ENCODE measurements at regions not wholly inside any gene's neighbourhood (a gene's known extent, or its start where the extent isn't known, plus 50 kb on each side); places are given as distances from the start of the nearest gene placed in this dataset.
"Not testable (repeated sequence)": the region's sequence is repeated elsewhere in the genome, so short reads cannot be mapped to it uniquely, and the experiment has no call there.

DNA sequence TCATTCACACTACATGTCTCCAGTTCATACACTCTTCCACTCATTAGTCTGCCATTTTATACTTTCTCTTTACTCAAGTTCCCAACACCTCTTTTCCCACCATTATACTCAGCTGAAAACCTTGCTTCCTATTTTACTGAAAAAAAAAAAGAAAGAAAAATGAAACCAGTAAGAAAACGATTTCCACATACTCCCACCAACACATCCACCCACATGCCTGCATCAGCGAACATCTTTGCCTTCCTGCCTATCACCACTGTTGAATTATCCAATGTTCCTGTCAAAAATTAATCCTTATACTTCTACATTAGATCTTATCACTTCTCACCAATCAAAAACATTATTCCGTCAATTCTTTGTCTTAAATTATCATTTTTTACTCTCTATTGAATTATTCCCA is 188.1 kb upstream of the FAM241A start:
- no peak for DNase-seq
- POLR2A ChIA-PET: no interaction called here
- no peak for ATAC-seq (ENCODE audit: low read depth)
- Mint-ChIP-seq H3K4me1 (no peaks in the 10 kb centered on the region), H3K27me3 (no peaks in the 10 kb centered on the region), H3K36me3 (no peaks in the 10 kb centered on the region), H3K4me3 (no peak overlapping the region), H3K27ac (no peak overlapping the region), H3K9me3 (no peaks in the 10 kb centered on the region)

DNA sequence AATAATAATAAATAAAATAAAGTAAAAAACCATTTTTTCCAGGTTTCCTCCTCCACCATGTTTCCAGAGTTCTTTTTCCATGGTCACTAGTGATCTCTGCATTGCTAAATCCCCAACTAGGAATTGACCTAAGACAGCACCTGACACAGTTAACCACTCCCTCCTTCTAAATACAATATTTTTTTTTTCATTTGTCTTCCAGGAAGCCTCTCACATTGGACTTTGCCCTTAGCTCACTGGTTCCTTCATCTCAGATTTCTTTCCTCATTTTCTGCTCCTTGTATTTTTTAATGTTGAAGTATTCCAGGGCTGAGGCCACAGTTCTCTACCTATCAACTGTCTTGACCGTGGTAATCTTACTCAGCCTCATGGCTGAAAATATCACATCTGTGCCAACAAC is 187.3 kb upstream of the FAM241A start:
- H3K9me3 Mint-ChIP-seq: no peaks in the 10 kb centered on the region
- POLR2A ChIA-PET: no interaction called here
- H3K36me3 Mint-ChIP-seq: no peaks in the 10 kb centered on the region
- no peaks in the 10 kb centered on the region for H3K4me1 Mint-ChIP-seq
- no peak for DNase-seq
- no peak overlapping the region for H3K27ac Mint-ChIP-seq
- H3K27me3 Mint-ChIP-seq: no peaks in the 10 kb centered on the region
- ATAC-seq (ENCODE audit: low read depth): no peak
- H3K4me3 Mint-ChIP-seq: no peak overlapping the region

DNA sequence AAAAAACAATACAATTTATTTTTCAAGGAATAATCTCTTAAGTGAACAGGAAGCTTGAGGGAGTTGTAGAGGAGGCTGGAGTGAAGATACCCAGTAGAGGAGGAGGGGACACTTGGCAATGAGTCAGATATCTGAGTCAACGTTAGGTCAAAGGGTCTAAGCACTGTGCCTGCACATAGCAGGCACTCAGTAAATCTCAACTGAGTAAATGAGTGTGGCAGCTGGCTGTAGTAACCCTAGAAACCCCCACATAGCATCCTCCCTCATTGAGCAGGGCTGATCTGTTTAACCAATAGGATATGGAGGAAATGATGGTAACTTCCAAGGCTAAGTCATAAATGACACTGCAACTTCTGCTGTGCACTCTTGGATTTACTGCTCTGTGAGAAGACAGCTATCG is 186.0 kb upstream of the FAM241A start:
- DNase-seq (no peak), ATAC-seq (ENCODE audit: low read depth) (no peak)
- POLR2A ChIA-PET: no interaction called here
- H3K27me3 Mint-ChIP-seq: no peaks in the 10 kb centered on the region
- H3K9me3 Mint-ChIP-seq: no peaks in the 10 kb centered on the region
- no peaks in the 10 kb centered on the region for H3K4me1 Mint-ChIP-seq
- H3K4me3 Mint-ChIP-seq: no peak overlapping the region
- no peak overlapping the region for H3K27ac Mint-ChIP-seq
- H3K36me3 Mint-ChIP-seq: no peaks in the 10 kb centered on the region

DNA sequence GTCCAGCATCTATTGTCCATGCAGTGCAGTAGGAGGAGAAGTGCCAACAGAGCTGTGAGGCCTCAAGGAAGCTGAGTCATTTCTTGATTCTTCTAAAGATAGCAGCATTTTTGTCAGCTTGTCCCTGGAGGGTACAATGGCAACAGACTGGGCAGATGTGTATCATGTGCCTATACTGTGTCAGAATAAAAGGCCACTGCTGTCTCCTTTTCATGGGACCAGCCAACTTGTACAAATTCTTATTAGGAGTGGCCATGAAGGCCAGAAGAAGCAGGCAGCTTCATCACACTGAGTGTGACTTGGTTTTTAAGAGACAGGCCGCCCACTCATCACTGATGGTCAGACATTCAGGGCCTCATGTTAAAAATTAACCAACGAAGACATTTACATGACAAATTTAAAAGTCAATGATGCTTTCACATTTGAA is 185.0 kb upstream of the FAM241A start:
- no peaks in the 10 kb centered on the region for H3K36me3 Mint-ChIP-seq
- no peak overlapping the region for H3K4me3 Mint-ChIP-seq
- POLR2A ChIA-PET: no interaction called here
- no peak overlapping the region for H3K27ac Mint-ChIP-seq
- ATAC-seq (ENCODE audit: low read depth): no peak
- H3K9me3 Mint-ChIP-seq: no peaks in the 10 kb centered on the region
- DNase-seq: no peak
- no peaks in the 10 kb centered on the region for H3K4me1 Mint-ChIP-seq
- no peaks in the 10 kb centered on the region for H3K27me3 Mint-ChIP-seq

DNA sequence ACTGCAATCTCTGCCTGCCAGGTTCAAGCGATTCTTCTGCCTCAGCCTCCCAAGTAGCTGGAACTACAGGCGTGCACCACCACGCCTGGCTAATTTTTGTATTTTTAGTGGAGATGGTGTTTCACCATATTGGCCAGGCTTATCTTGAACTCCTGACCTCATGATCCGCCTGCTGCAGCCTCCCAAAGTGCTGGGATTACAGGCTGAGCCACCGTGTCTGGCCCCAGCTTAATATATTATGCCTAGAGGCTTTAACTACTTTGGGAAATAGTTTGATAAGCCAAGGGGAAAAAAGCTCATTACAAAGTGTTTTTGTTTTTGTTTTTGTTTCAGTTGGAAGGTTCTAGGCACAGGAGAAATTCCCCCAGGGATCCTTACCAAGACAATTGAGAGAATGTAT is 184.2 kb upstream of the FAM241A start:
- H3K4me3 Mint-ChIP-seq; H3K27me3 Mint-ChIP-seq; H3K36me3 Mint-ChIP-seq; H3K27ac Mint-ChIP-seq; H3K9me3 Mint-ChIP-seq; DNase-seq; ATAC-seq (ENCODE audit: low read depth); H3K4me1 Mint-ChIP-seq; POLR2A ChIA-PET: not testable (repeated sequence)

DNA sequence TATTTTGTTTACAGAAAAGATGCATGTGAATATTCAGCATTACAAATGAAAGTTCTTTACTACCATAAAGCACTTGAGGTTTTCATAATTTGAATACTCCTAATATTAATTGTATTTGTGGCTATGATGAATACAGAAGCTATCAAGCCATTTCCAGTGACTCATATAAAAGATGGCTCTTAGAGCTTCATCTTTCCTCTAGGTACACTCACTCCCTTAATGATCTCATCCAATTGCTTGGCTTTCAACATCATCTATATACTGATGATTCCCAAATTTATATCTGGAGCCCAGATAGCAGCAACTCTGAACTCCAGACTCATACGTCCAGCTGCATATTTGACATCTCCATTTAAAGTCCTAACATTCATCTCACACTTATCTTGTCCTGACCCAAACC is 183.4 kb upstream of the FAM241A start:
- no peak overlapping the region for H3K4me3 Mint-ChIP-seq
- no peak overlapping the region for H3K27ac Mint-ChIP-seq
- ATAC-seq (ENCODE audit: low read depth) (no peak), DNase-seq (no peak)
- POLR2A ChIA-PET: no interaction called here
- no peaks in the 10 kb centered on the region for H3K4me1 Mint-ChIP-seq
- H3K27me3 Mint-ChIP-seq: no peaks in the 10 kb centered on the region
- H3K9me3 Mint-ChIP-seq: no peaks in the 10 kb centered on the region
- H3K36me3 Mint-ChIP-seq: no peaks in the 10 kb centered on the region

DNA sequence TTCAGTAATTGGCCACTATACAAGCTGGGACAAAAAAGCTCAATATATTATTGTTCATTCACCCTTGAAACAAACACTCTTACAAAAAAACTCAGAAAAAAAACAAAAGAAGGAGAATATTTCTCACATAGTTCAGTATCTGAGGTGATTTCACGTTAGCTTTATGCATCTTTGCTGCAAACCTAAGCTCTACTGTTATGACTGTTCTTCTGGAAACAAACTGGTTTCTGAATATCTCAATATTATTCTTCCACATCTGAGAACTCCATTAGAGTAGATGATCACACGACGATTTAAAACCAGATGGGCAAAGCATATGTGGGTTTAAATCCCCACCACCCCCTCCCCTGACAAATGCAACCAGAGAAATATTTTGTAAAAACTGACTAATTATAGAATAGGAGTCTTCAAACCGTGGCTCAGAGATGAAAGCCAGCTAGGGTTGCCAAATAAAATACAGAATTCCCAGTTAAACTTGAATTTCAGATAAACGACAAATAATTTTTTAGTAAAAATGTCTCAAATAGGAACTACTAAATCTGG is 182.0 kb upstream of the FAM241A start:
- Mint-ChIP-seq H3K9me3 (no peaks in the 10 kb centered on the region), H3K36me3 (no peaks in the 10 kb centered on the region), H3K4me3 (no peak overlapping the region), H3K27ac (no peak overlapping the region), H3K4me1 (no peaks in the 10 kb centered on the region), H3K27me3 (no peaks in the 10 kb centered on the region)
- no peak for DNase-seq
- POLR2A ChIA-PET: no interaction called here
- ATAC-seq (ENCODE audit: low read depth): no peak

DNA sequence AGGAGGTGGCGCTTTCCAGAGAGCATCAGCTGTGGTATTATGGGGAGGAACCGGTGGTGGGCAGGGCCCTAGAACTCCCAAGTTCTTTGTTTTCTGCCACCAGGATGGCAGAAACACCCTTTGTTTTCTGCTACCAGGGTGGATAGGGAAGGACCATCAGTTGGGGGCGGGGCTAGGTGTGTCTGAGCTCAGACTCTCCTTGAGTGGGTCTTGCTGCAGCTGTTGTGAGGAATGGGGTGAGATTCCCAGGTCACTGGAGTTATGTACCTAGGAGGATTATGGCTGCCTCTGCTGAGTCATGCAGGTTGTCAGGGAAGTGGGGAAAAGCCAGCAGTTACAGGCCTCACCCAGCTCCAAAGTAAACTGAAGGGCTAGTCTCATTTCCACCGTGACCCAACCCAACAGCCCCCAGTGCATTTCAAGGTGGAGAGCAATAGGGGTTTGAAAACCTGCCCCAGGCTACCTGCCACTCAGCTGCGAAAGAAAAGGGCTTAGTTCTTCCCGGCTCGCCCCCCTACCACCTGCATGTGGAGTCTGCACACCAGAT is 167.8 kb upstream of the FAM241A start:
- Mint-ChIP-seq H3K4me3 (no peak overlapping the region), H3K36me3 (no peaks in the 10 kb centered on the region)
- POLR2A ChIA-PET: no interaction called here

DNA sequence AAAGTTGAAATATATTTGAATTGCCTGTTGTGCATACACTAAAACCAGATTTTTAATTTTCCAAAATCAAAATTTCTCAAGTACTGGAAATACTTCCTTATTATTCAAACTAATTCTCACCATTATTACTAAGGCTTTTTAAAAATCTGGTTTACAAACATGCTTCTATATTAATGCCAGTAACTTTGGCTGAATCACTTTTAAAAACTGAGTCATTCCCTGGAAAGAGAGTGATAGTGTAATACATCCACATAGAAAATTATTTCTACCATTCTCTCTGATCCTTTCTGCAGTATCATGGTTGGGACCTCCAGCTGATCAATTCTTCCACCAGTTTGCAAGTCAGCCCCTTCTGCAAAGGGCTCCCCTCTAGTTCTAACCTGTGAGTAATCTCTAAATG is 165.3 kb upstream of the FAM241A start:
- H3K4me1 Mint-ChIP-seq: no peaks in the 10 kb centered on the region
- peaks cover 4% of the 10 kb centered on the region for H3K9me3 Mint-ChIP-seq
- H3K4me3 Mint-ChIP-seq: no peak overlapping the region
- H3K27me3 Mint-ChIP-seq: peaks cover 8% of the 10 kb centered on the region
- POLR2A ChIA-PET: no interaction called here
- no peak for ATAC-seq (ENCODE audit: low read depth)
- no peak overlapping the region for H3K27ac Mint-ChIP-seq
- DNase-seq: no peak
- H3K36me3 Mint-ChIP-seq: no peaks in the 10 kb centered on the region

More for the DNA sequence above, 167.8 kb upstream of the FAM241A start:
- H3K9me3 Mint-ChIP-seq: peaks cover 4% of the 10 kb centered on the region
- no peaks in the 10 kb centered on the region for H3K4me1 Mint-ChIP-seq
- ATAC-seq (ENCODE audit: low read depth) (no peak), DNase-seq (no peak)
- H3K27ac Mint-ChIP-seq: no peak overlapping the region
- H3K27me3 Mint-ChIP-seq: no peaks in the 10 kb centered on the region

DNA sequence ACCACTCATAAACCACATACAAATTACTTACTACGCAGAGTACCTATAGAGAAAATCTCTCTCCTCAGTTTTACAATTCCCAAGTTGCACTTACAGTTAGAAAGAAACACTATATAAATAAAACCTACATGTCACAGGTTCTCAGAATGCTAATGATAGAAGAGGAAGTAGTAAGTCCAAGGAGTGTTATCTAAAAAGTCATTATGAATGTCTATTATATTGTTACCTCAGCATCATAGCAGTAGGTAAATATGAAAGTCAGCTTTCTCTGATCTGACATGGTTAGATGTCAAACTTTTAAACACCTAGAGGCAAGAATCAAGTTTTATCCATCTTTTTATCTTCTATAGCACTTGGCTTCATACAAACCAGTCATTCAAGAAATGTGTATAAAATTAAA is 163.2 kb upstream of the FAM241A start:
- POLR2A ChIA-PET: no interaction called here
- H3K27me3 Mint-ChIP-seq: peaks cover 17% of the 10 kb centered on the region
- no peaks in the 10 kb centered on the region for H3K9me3 Mint-ChIP-seq
- ATAC-seq (ENCODE audit: low read depth) (no peak), DNase-seq (no peak)
- no peak overlapping the region for H3K27ac Mint-ChIP-seq
- H3K4me1 Mint-ChIP-seq: no peaks in the 10 kb centered on the region
- no peak overlapping the region for H3K4me3 Mint-ChIP-seq
- no peaks in the 10 kb centered on the region for H3K36me3 Mint-ChIP-seq

DNA sequence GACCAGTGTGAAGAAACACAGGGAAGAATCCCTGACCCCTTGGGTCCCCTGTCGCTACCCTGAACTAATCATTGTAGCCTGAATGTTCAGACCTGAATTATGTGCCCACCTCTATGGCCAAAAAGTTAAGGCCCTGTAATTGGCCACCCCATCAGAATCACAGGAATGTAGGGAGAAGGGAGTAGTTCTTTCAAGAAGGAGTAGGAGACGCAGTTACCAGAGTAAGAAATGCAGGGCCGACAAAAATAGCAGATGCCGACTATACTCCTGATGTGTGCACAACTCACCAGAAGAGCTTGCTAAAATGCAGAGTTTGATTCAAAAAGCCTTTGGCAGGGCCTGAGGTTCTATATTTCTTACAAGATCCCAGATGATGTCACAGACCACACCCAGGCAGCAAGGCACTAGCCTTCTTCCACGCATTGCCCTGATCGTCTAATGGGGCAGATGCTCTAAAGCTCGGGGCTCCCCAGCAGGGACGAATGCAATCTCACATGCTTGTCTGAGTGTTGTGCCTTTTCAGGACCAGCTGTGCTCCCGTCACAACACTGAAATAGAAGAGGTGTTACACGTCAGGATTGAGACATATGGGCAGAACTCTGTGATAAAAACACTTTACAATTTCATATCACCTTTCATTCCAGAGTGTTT is 161.0 kb upstream of the FAM241A start:
- H3K27ac Mint-ChIP-seq: no peak overlapping the region
- no peak overlapping the region for H3K4me3 Mint-ChIP-seq
- ATAC-seq (ENCODE audit: low read depth) (no peak), DNase-seq (no peak)
- no peaks in the 10 kb centered on the region for H3K36me3 Mint-ChIP-seq
- no peaks in the 10 kb centered on the region for H3K4me1 Mint-ChIP-seq
- peaks cover 20% of the 10 kb centered on the region for H3K27me3 Mint-ChIP-seq
- POLR2A ChIA-PET: no interaction called here
- H3K9me3 Mint-ChIP-seq: no peaks in the 10 kb centered on the region

DNA sequence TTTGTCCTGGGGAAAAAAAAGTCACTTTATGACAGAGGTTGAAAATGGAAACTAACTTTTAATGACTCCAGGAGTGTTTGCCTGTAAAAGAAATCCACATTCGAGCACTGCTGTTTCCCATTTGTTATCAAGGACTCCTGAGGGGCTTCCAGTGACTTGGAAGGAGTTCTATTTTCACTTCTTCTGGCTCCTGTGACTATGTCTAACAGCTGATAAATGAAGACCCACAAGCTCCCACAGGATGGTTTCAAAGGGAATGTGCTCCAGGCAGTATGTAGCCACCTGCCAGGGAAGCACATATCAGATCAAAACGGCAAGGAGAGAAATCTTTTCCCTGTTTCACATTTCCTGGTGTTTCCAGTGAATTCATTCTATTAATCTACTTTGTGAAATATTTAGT is 159.8 kb upstream of the FAM241A start:
- H3K36me3 Mint-ChIP-seq: no peaks in the 10 kb centered on the region
- DNase-seq (no peak), ATAC-seq (ENCODE audit: low read depth) (no peak)
- H3K9me3 Mint-ChIP-seq: no peaks in the 10 kb centered on the region
- no peaks in the 10 kb centered on the region for H3K4me1 Mint-ChIP-seq
- POLR2A ChIA-PET: no interaction called here
- H3K27me3 Mint-ChIP-seq: peaks cover 20% of the 10 kb centered on the region
- H3K27ac Mint-ChIP-seq: no peak overlapping the region
- H3K4me3 Mint-ChIP-seq: no peak overlapping the region

DNA sequence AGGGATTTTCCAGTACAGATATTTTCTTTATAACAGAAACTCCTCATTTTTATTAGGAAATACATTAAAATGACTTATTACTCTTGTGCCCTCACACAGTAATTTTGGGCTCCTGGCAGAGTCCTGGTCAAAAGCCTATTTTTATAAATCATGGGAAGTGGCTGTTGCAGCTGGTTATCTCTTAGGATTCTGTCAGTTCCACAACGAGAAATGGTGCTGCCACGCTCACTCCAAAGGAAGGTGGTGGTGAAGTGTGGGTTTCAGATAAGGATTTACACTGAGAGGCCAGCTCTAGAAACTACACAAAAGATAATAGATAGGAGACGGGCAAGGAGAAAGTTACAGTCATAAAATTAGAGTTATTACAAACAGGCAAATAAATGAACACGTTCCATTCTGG is 159.2 kb upstream of the FAM241A start:
- DNase-seq (no peak), ATAC-seq (ENCODE audit: low read depth) (no peak)
- Mint-ChIP-seq H3K4me3 (no peak overlapping the region), H3K36me3 (no peaks in the 10 kb centered on the region), H3K4me1 (no peaks in the 10 kb centered on the region), H3K27ac (no peak overlapping the region), H3K27me3 (peaks cover 20% of the 10 kb centered on the region), H3K9me3 (no peaks in the 10 kb centered on the region)
- POLR2A ChIA-PET: no interaction called here

DNA sequence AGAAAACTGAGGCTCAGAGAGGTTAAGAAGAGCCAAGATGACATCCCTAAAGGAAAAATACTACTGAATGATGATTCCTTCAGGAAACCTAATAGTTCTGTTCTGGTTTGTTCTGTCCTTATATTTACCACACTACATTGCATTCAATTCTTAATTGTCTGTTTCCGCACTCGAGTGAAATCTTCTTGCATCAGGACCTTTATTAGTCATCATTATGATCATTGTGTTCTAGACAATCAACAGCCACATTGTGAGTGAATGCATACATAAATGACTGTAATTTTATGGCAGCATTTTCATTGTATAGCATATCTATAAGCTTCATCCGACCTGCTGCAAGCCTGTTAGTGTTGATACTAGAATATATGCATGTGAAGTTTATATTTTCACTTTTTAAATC is 156.7 kb upstream of the FAM241A start:
- Mint-ChIP-seq H3K4me1 (no peaks in the 10 kb centered on the region), H3K27me3 (peaks cover 25% of the 10 kb centered on the region), H3K4me3 (no peak overlapping the region), H3K9me3 (no peaks in the 10 kb centered on the region), H3K36me3 (no peaks in the 10 kb centered on the region), H3K27ac (no peak overlapping the region)
- POLR2A ChIA-PET: no interaction called here
- ATAC-seq (ENCODE audit: low read depth) (no peak), DNase-seq (no peak)

DNA sequence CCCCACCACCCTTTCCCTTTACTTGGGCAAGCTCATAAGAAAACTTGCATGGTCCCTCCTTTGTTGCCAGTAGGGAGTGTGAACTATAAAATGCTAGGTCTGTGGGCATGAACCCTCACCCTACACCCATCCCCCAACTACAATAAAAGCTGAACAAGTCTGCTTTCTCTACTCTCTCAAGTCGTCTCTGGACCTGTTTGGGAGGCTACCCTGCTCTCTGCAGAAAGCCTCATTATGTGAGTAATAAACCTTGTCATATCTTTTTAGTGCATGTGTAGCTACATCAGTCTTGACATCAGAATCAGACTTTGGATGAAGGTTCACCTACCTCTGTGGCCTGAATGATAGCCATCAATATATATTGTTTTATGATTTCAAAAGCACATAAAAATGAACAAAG is 155.4 kb upstream of the FAM241A start:
- POLR2A ChIA-PET: no interaction called here
- DNase-seq (no peak), ATAC-seq (ENCODE audit: low read depth) (no peak)
- Mint-ChIP-seq H3K4me1 (no peaks in the 10 kb centered on the region), H3K9me3 (no peaks in the 10 kb centered on the region), H3K27me3 (peaks cover 19% of the 10 kb centered on the region), H3K4me3 (no peak overlapping the region), H3K36me3 (no peaks in the 10 kb centered on the region), H3K27ac (no peak overlapping the region)
